GM19328 (cell line): ENCODE measurements at regions not wholly inside any gene's neighbourhood (a gene's known extent, or its start where the extent isn't known, plus 50 kb on each side); places are given as distances from the start of the nearest gene placed in this dataset.
"Not testable (repeated sequence)": the region's sequence is repeated elsewhere in the genome, so short reads cannot be mapped to it uniquely, and the experiment has no call there.

ENCODE experiments used
- ATAC-seq: cut with Tn5 transposase; IDR thresholded peaks from one replicate; pipeline ENCODE4 v1.9.1; 2021; ENCODE audit warnings: mild to moderate bottlenecking, moderate library complexity; ENCODE audit not compliant: unreplicated experiment

GRCh38 chr2:212913640-212914306 lies 237.6 kb downstream of the IKZF2 start:
- ATAC-seq, result no peak

GRCh38 chr2:212912445-212913103 lies 238.8 kb downstream of the IKZF2 start:
- ATAC-seq, result no peak

- ATAC-seq, result no peak
These were observed 240.4 kb downstream of the IKZF2 start for GRCh38 chr2:212911011-212911410.

GRCh38 chr2:212908682-212909435 lies 242.6 kb downstream of the IKZF2 start:
- no peak for ATAC-seq

GRCh38 chr2:212908031-212908430 lies 243.4 kb downstream of the IKZF2 start:
- ATAC-seq, result no peak

- ATAC-seq, result no peak
These were observed 244.8 kb downstream of the IKZF2 start for GRCh38 chr2:212906620-212907019.

GRCh38 chr2:212905640-212906201 lies 245.7 kb downstream of the IKZF2 start:
- no peak for ATAC-seq

GRCh38 chr2:212904646-212905045 lies 246.8 kb downstream of the IKZF2 start:
- no peak for ATAC-seq

GRCh38 chr2:212903413-212903812 lies 248.0 kb downstream of the IKZF2 start:
- ATAC-seq, result no peak

GRCh38 chr2:212902421-212902820 lies 249.0 kb downstream of the IKZF2 start:
- no peak for ATAC-seq

- no peak for ATAC-seq
These were observed 249.7 kb downstream of the IKZF2 start for GRCh38 chr2:212901604-212902275.

GRCh38 chr2:212900715-212901114 lies 250.7 kb downstream of the IKZF2 start:
- ATAC-seq, result no peak

GRCh38 chr2:212898011-212898410 lies 253.4 kb downstream of the IKZF2 start:
- no peak for ATAC-seq

- ATAC-seq, result no peak
These were observed 254.1 kb downstream of the IKZF2 start for GRCh38 chr2:212897296-212897695.

- ATAC-seq, result no peak
These were observed 257.4 kb downstream of the IKZF2 start for GRCh38 chr2:212894026-212894425.

GRCh38 chr2:212893216-212893615 lies 258.2 kb downstream of the IKZF2 start:
- no peak for ATAC-seq

- no peak for ATAC-seq
These were observed 259.2 kb downstream of the IKZF2 start for GRCh38 chr2:212892193-212892592.

- ATAC-seq, result no peak
These were observed 259.8 kb downstream of the IKZF2 start for GRCh38 chr2:212891580-212891979.

GRCh38 chr2:212882626-212883025 lies 268.8 kb downstream of the IKZF2 start:
- no peak for ATAC-seq

GRCh38 chr2:212876556-212876955 lies 274.9 kb downstream of the IKZF2 start:
- ATAC-seq, result not testable (repeated sequence)

- not testable (repeated sequence) for ATAC-seq
These were observed 275.5 kb downstream of the IKZF2 start for GRCh38 chr2:212875950-212876349.
